GM20431 (cell line): ENCODE measurements at regions not wholly inside any gene's neighbourhood (a gene's known extent, or its start where the extent isn't known, plus 50 kb on each side); places are given as distances from the start of the nearest gene placed in this dataset.

ENCODE experiments used
- in situ Hi-C: fragments of 300-500 bp; cut with MseI, MboI; formaldehyde crosslinking; loops from one replicate; pipeline ENCODE4 v1.15.0; 2020; ENCODE audit warnings: low sequenced_read_pairs; ENCODE audit not compliant: unreplicated experiment

DNA sequence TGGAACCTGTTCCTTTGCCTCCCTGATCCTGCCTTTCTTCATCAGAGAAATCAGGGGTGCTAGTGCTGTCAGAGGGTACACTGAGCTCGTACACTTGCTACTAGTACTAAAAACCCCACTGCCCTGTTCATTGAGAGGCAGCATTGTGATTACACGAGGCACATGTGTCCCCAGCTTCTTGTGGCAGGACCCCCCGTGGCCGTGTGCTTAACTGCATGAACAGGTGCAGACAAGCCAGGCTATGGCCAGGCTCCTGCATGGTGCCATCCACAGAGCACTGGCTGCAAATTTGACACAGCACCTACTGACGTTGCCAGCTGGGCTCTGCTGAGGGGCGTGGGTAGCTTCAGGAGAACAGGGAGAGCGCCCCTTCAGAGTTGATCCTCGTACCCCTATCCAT is 248.4 kb downstream of the GLI2 start:
- in situ Hi-C loops, result no loop called here

DNA sequence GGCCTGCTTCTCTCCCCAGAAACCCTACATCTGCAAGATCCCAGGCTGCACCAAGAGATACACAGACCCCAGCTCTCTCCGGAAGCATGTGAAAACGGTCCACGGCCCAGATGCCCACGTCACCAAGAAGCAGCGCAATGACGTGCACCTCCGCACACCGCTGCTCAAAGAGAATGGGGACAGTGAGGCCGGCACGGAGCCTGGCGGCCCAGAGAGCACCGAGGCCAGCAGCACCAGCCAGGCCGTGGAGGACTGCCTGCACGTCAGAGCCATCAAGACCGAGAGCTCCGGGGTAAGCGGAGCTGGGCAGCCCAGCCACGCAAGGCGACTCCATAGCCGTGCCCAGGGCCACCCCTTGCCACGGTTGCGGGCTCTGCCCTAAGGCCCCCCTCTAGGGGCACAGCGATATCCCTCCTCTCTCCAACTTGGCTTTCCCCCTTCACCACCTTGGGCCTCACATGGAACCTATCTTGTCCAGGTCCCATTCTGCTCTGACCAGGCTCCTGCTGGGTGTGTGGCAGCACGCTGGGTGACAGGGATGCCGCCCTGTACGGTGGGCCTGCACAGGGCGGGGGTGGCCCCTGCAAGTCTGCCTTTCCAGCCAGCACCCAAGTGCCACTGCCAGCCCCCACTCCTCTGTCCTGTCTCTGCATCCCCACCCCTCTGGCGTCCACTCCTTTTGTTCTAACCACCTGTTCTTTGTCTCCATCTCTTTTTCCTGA is 248.9 kb downstream of the GLI2 start:
- in situ Hi-C loops, result no loop called here

DNA sequence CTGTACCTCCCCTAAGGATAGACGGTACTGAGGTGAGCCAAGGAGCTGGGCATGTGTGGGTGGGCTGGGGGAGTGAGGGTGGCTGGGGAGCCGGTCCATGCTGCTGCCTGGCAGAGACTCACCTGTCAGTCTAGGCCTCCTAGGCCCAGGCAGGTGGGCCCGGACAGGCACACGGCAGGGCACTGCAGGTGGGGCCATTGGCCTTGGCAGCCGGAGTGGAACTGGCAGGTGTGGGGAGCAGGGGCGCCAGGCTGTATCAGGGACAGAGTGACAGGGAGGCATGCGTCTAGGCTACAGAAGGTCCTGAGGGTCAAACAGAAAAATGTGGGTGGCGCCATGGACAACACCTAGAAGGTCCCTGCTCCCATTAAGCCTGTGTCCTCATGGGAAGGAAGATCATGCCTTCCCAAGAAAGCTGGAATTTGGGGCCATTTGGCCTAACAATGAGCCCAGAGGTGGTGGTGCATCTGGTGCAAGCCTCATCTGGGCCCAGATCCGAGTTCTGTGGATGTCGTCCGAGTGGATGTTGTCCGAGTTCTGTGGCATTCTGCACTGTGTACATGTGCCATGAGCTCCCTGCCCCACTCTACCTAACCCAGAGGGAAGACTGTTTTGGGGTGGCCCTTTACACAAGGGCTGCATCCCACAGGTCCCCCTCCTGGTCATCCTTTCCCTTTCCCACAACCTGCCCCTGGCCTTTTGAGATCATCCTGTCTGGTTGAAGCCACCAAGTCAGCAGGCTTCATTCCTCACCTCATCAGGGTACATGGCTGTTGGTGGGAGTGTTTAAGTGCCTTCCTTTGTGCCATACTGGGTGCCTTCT is 249.7 kb downstream of the GLI2 start:
- in situ Hi-C loops, result no loop called here

DNA sequence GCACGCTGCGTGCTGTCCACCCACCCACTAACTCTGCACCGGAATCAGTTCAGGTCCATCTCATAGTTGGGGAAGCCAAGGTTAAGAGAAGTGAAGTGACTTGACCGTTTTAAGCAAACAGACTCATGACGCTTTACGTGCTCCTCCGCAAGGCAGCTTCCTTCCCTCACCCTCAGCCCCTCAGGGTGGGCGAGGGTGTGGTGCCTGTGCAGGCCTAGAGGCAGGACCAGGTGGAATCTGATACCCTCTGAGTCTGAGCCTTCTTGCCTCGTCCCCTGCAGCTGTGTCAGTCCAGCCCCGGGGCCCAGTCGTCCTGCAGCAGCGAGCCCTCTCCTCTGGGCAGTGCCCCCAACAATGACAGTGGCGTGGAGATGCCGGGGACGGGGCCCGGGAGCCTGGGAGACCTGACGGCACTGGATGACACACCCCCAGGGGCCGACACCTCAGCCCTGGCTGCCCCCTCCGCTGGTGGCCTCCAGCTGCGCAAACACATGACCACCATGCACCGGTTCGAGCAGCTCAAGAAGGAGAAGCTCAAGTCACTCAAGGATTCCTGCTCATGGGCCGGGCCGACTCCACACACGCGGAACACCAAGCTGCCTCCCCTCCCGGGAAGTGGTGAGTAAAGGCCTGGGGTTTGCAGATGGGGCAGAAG is 250.5 kb downstream of the GLI2 start:
- in situ Hi-C loops, result no loop called here

DNA sequence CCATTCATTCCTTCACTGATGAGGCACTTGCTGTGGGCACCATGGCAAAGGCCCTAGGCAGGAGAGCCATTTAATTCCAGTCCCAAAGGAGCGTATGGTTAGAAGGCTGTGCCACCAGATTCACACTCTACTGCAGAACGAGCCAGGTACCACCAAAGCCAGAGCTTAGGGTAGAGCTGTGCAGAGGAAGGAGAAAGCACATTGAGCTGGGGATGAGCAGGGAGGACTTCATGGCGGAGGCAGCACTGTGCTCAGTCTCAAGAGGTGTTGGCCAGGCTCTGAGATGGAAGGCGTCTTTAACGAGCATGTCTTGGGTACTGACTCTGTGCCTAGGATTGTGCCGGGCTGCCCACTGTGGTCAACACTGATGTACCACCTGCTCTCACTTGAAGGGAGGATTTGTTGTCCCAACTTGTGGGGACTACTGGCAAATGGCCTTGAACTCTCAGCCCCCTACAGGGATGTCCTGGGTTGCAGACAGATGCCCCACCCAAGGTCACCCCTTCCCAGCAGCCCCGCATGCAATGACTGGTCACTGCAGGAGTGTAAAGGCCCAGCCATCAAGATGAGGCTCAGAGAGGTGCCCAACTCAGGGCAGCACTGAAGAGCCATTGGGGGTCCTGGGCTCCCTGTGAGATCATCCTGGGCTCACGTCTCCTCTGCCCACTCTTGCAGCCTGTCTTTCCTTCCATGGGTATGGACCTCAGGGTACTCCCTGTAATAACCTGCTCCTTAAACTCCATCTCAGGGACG is 251.4 kb downstream of the GLI2 start:
- in situ Hi-C loops, result no loop called here

DNA sequence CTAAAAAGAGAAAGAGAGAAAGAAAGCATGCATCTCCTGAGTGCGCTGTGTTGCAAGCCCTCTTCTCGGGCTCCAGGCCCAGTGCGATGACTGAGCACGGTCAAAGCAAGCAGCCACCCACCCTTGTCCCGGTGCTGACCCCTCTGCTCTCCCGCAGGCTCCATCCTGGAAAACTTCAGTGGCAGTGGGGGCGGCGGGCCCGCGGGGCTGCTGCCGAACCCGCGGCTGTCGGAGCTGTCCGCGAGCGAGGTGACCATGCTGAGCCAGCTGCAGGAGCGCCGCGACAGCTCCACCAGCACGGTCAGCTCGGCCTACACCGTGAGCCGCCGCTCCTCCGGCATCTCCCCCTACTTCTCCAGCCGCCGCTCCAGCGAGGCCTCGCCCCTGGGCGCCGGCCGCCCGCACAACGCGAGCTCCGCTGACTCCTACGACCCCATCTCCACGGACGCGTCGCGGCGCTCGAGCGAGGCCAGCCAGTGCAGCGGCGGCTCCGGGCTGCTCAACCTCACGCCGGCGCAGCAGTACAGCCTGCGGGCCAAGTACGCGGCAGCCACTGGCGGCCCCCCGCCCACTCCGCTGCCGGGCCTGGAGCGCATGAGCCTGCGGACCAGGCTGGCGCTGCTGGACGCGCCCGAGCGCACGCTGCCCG is 252.5 kb downstream of the GLI2 start:
- in situ Hi-C loops, result no loop called here

DNA sequence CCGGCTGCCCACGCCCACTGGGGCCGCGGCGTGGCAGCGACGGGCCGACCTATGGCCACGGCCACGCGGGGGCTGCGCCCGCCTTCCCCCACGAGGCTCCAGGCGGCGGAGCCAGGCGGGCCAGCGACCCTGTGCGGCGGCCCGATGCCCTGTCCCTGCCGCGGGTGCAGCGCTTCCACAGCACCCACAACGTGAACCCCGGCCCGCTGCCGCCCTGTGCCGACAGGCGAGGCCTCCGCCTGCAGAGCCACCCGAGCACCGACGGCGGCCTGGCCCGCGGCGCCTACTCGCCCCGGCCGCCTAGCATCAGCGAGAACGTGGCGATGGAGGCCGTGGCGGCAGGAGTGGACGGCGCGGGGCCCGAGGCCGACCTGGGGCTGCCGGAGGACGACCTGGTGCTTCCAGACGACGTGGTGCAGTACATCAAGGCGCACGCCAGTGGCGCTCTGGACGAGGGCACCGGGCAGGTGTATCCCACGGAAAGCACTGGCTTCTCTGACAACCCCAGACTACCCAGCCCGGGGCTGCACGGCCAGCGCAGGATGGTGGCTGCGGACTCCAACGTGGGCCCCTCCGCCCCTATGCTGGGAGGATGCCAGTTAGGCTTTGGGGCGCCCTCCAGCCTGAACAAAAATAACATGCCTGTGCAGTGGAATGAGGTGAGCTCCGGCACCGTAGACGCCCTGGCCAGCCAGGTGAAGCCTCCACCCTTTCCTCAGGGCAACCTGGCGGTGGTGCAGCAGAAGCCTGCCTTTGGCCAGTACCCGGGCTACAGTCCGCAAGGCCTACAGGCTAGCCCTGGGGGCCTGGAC is 253.2 kb downstream of the GLI2 start:
- in situ Hi-C loops, result no loop called here

DNA sequence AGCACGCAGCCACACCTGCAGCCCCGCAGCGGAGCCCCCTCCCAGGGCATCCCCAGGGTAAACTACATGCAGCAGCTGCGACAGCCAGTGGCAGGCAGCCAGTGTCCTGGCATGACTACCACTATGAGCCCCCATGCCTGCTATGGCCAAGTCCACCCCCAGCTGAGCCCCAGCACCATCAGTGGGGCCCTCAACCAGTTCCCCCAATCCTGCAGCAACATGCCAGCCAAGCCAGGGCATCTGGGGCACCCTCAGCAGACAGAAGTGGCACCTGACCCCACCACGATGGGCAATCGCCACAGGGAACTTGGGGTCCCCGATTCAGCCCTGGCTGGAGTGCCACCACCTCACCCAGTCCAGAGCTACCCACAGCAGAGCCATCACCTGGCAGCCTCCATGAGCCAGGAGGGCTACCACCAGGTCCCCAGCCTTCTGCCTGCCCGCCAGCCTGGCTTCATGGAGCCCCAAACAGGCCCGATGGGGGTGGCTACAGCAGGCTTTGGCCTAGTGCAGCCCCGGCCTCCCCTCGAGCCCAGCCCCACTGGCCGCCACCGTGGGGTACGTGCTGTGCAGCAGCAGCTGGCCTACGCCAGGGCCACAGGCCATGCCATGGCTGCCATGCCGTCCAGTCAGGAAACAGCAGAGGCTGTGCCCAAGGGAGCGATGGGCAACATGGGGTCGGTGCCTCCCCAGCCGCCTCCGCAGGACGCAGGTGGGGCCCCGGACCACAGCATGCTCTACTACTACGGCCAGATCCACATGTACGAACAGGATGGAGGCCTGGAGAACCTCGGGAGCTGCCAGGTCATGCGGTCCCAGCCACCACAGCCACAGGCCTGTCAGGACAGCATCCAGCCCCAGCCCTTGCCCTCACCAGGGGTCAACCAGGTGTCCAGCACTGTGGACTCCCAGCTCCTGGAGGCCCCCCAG is 254.1 kb downstream of the GLI2 start:
- in situ Hi-C loops, result no loop called here

DNA sequence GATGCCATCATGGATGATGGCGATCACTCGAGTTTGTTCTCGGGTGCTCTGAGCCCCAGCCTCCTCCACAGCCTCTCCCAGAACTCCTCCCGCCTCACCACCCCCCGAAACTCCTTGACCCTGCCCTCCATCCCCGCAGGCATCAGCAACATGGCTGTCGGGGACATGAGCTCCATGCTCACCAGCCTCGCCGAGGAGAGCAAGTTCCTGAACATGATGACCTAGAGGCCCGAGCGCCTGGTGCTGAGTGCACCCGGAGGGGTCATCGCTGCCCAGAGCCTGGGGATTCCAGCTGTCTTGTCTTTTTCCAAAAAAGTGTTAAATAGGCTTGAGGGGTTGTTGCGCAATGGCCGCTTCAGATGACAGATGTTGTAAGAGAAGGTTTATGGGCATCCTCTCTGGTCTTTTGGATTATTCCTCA is 254.8 kb downstream of the GLI2 start:
- in situ Hi-C loops, result no loop called here

DNA sequence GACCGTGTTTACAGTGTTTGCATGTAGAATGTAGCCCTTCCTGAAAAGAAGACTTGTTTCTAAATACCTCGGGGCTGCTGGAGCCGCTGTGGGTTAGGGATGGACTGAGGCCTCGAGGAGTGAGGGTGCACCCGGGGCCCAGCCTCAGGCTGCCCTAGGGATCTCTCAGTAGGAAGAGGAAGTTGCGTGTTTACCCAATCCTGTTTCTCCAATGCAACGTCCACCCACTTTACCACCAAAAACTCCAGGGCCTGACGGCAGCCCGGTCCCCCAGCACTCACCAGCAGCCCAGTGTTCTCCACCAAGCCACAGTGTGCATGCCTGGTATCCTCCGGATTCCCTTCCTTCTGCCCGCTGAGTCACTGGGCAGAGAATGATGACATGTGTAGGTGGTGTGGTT is 255.8 kb downstream of the GLI2 start:
- in situ Hi-C loops, result no loop called here

DNA sequence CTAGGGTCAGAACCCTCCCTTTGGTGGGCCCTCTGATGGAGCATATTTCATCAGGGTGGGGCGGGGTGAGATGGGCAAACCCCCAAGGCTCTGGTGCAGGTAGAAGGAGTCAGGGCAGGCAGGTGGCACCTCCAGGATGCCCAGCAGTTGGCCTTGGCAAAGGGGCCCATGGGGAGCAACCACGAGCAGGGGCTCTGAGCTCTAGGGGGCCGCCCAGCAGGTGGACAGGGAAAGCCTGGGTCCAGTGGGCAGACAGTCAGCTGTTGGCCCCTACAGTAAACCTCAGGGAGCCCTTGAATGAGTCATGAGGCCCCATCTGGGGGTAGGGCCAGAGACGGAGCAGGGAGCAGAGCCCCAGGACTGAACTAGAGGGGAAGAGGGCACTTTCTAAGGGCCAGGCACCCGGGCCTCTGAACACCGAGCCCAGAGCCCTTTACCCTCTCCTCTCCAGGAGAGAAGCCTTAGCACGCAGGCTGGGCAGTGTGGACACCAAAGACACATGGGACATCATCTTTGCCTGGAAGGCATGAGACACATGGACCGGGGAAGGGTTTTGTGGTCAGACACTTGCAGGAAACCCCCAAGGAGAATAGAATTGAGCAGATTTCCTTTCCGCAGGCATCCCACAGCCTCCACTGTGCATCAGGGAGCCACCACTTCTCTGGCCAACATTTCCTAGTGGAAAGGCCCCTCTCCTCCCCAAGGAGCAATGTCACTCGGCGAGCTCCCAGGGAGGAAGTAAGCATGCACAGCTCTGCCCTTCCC is 257.3 kb downstream of the GLI2 start:
- in situ Hi-C loops, result no loop called here

DNA sequence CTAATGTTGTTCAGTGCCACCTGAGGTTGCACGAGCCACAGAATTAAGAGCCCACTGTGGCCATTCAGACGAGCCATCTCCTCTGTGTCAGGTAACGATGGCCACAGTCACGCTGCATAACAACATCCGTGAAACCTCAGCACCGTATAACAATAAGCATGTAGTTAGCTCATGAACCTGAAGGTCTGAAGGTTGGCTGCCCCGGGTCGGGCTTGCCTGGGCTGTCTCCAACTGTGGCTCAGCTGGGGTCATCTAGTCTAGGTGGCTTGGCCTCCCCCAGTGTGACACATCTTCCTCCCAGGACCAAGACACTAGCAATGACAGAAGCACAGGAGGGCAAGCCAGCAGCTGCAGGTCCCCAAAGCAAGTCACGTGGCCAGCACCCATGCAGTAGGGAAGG is 258.0 kb downstream of the GLI2 start:
- in situ Hi-C loops, result no loop called here

DNA sequence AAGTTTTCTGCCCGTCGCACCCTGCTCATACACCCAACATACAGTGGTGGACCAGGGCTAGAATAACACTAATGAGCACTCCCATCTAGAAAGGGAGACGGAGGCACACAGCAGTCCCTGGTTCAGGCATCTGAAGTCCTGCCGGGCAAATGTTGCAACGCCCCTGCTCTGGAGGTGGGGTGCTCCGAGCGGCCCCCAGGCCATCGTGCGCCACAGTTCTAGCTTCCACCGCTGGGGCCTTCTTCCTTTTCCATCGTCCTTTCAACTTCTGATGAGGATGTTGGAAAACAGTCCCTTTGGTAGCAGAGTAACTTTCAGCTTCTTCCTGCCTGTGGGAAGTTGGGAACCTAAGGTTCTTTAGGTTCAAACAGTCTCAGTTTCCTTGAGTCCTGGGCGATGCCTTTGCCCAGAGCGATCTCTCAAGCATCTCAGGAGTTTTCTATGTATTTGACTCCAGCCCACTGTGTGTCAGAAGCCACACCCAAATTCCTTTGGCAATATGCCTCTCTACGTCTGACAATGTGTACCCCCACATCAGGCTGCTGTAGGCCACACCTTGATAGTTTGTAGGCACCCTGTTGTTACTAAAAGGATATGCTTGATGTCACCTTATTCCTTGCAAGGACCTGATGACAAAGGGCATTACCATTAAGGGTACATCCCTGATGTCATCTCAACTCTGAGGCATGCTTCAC is 258.8 kb downstream of the GLI2 start:
- in situ Hi-C loops, result no loop called here

DNA sequence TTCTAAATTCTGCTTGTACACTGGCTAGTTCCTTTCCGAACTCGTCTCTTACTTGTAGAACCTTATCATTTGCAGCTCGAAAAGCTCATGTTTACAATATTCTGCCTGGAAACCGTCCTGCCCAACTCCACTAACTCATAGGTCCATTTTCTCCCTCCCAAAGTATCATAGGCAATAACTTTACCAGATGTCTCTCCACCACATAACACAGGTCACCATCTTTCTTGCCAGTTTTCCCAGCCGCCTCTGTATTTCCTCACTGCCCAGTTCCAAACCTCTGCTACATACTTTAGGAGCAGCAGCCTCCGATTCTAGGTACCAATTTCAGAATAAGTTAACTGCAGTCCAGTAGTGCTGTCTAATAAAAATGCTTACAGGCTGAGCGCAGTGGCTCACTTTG is 259.5 kb downstream of the GLI2 start:
- in situ Hi-C loops, result no loop called here

DNA sequence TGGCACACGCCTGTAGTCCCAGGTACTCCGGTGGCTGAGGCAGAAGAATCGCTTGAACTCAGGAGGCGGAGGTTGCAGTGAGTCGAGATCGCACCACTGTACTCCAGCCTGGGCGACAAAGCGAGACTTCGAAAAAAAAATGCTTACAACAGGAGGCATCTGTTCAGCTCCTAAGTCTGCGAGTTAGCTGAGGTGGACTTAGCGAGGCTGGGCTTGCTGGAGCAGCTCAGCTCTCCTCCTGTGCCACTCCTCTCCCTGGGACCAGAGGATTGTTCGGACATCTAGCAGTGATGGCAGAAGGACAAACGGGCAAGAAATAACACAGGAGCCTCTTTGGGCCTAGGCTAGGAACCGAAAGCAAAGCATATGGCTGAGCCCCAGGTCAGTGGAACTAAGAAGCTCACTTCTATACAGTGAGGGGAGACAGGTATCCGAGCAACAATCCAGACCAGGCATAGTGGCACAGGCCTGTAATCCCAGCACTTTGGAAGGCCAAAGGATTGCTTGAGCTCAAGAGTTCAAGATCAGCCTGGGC is 260.1 kb downstream of the GLI2 start:
- in situ Hi-C loops, result no loop called here

DNA sequence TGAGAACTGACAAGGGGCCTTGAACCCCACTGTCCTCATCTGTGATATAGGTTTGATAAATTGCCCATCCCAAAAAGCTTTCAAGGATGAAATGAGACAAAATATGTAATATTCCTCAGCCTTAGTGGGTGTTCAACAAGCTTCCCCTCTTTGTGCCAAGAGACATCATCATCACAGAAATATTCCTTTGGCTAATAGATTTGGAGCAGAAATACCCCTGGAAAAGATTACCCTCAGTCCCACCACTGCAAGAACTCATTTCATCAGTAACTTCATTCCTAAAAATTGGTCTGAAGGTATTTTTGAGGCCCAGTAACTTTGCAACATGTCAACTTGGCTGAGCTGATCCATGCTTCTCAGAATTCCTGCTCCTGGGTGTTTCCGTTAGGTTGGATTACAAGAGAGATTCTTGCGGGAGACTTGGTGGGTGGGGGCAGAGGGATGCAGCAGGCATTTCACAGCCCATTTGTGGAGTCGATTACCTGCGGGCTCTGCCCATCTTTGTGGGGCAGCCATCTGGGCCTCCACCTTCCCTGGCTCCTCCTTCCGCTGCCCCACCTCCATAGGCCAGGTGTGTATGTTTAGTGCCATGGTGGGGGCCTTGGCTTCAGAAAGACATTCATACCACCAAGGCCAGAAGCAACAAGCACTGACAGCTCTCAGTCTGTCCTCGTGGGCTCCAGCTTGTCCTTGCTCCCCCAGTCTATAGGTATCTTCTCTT is 263.9 kb downstream of the GLI2 start:
- in situ Hi-C loops, result no loop called here
